GM23248 (cell line): ENCODE measurements at regions not wholly inside any gene's neighbourhood (a gene's known extent, or its start where the extent isn't known, plus 50 kb on each side); places are given as distances from the start of the nearest gene placed in this dataset.

ENCODE experiments used
- DNase-seq: peaks from one replicate; pipeline ENCODE4 v3.0.0-alpha.2; 2015
- H2AFZ ChIP-seq: fragments of 200-600 bp; sonication (generic); 2 replicates; pipeline ENCODE4 v1.6.1; 2016; ENCODE audit warnings: antibody characterized with exemption
- H3F3A ChIP-seq: fragments of 200-600 bp; sonication (generic); 2 replicates; pipeline ENCODE4 v1.6.1; 2016; ENCODE audit warnings: mild to moderate bottlenecking, antibody characterized with exemption, mixed run types; ENCODE audit not compliant: insufficient read depth
- H3K27ac ChIP-seq: fragments of 200-600 bp; sonication (generic); 2 replicates; pipeline ENCODE4 v1.5.1; 2016; ENCODE audit warnings: mild to moderate bottlenecking
- H3K27me3 ChIP-seq: fragments of 200-600 bp; sonication (generic); replicated peaks from 2 replicates; pipeline ENCODE4 v1.6.1; 2016; ENCODE audit warnings: mild to moderate bottlenecking; ENCODE audit not compliant: insufficient read depth
- H3K36me3 ChIP-seq: fragments of 200-600 bp; sonication (generic); 2 replicates; pipeline ENCODE4 v1.6.1; 2016; ENCODE audit warnings: low read depth, mild to moderate bottlenecking
- H3K4me1 ChIP-seq: fragments of 200-600 bp; sonication (generic); 2 replicates; pipeline ENCODE4 v1.6.1; 2016; ENCODE audit warnings: mild to moderate bottlenecking; ENCODE audit not compliant: insufficient read depth
- H3K4me2 ChIP-seq: fragments of 200-600 bp; sonication (generic); one replicate; pipeline ENCODE4 v1.6.1; 2016; ENCODE audit warnings: mild to moderate bottlenecking; ENCODE audit not compliant: unreplicated experiment
- H3K4me3 ChIP-seq: fragments of 200-600 bp; sonication (generic); 2 replicates; pipeline ENCODE4 v1.5.1; 2016; ENCODE audit warnings: mild to moderate bottlenecking
- H3K79me2 ChIP-seq: fragments of 200-600 bp; sonication (generic); 2 replicates; pipeline ENCODE4 v1.6.1; 2016; ENCODE audit warnings: mild to moderate bottlenecking; ENCODE audit not compliant: insufficient read depth
- H3K9ac ChIP-seq: fragments of 200-600 bp; sonication (generic); 2 replicates; pipeline ENCODE4 v1.6.1; 2016; ENCODE audit warnings: mild to moderate bottlenecking
- H3K9me2 ChIP-seq: fragments of 200-600 bp; sonication (generic); 2 replicates; pipeline ENCODE4 v1.6.1; 2016; ENCODE audit warnings: mixed run types, mild to moderate bottlenecking, moderate library complexity; ENCODE audit not compliant: insufficient read depth
- H3K9me3 ChIP-seq: fragments of 200-600 bp; sonication (generic); one replicate; pipeline ENCODE4 v1.6.1; 2017; ENCODE audit warnings: low read depth
- H4K20me1 ChIP-seq: fragments of 200-600 bp; sonication (generic); 2 replicates; pipeline ENCODE4 v1.6.0; 2016; ENCODE audit not compliant: insufficient read depth
- EZH2 ChIP-seq: fragments of 200-600 bp; sonication (generic); IDR thresholded peaks from 2 replicates; pipeline ENCODE4 v1.6.1; 2018; ENCODE audit warnings: antibody characterized with exemption, mild to moderate bottlenecking; ENCODE audit not compliant: insufficient read depth, poor library complexity, severe bottlenecking
- EZH2phosphoT487 ChIP-seq: fragments of 200-600 bp; sonication (generic); IDR thresholded peaks from 2 replicates; pipeline ENCODE4 v1.6.1; 2018; ENCODE audit warnings: antibody characterized with exemption, moderate library complexity, mild to moderate bottlenecking, low read depth; ENCODE audit not compliant: insufficient read depth
- WGBS, 2 experiments: methylation state at CpG; one replicate each; pipeline ENCODE4 v1.1.6; 2015 to 2017; ENCODE audit warnings: low lambda C conversion rate in 2 of 2, low coverage in 1 of 2; ENCODE audit errors: missing lambda C conversion rate in 2 of 2; 5-methylcytosine and 5-hydroxymethylcytosine counted together
- in situ Hi-C: fragments of 300-500 bp; cut with MboI; formaldehyde crosslinking; loops from 2 replicates; pipeline ENCODE4 v1.15.0; 2020

DNA sequence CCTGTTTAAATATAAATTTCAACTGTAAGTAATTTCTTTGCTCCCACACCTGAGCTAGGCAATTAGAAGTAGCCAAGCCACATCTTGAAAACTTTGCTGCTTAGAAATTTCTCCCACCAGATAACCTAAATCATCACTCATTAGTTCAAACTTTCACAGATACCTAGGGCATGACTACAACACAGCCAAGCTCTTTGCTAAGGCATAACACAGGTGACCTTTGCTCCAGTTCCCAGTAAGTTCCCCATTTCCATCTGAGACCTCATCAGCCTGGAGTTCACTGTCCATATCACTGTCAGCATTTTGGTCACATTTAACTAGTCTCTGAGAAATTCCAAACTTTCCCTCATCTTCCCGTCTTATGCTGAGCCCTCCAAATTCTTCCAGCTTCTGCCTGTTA is 79.8 kb upstream of the OPRM1 start:
- DNase-seq: peak; percentile 15
- H3K4me1 ChIP-seq: peaks cover 17% of the 10 kb centered on the region
- no peak overlapping the region for H3K9ac ChIP-seq
- TF ChIP-seq EZH2phosphoT487: no peak
- TF ChIP-seq EZH2: no peak
- H3F3A ChIP-seq: peaks cover 15% of the 10 kb centered on the region; the same call in 1 of the 2 replicates
- H3K36me3 ChIP-seq: no peaks in the 10 kb centered on the region
- no peaks in the 10 kb centered on the region for H3K79me2 ChIP-seq
- no peak overlapping the region for H2AFZ ChIP-seq
- no peak overlapping the region for H3K4me3 ChIP-seq
- no peaks in the 10 kb centered on the region for H3K27me3 ChIP-seq
- no peak overlapping the region for H3K4me2 ChIP-seq
- no peaks in the 10 kb centered on the region for H3K9me2 ChIP-seq
- WGBS, 2 experiments: 65 to 70% methylated on average over 1 of the region's 1 CpG
- no peaks in the 10 kb centered on the region for H3K9me3 ChIP-seq
- no peak overlapping the region for H3K27ac ChIP-seq
- no peaks in the 10 kb centered on the region for H4K20me1 ChIP-seq
- in situ Hi-C loops: no loop called here

DNA sequence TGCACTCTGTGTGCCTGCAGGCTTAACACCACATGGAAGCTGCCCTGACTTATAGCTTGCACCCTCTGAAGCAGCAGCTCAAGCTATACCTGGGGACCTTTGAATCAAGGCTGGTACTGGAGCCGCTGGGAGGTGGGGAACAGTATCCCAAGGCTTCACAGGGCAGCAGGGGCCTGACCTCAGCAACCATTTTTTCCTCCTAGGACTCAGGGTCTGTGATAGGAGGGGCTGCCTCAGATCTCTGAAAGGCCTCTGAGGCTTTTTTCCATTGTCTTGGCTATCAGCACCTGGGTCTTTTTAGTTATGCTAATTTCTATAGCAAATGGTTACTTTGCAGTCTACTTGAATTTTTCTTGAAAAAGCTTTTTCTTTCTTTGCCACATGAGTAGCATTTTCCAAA is 80.2 kb upstream of the OPRM1 start:
- Histone ChIP-seq H3F3A (peaks cover 15% of the 10 kb centered on the region; the same call in 1 of the 2 replicates), H3K79me2 (no peaks in the 10 kb centered on the region), H3K36me3 (no peaks in the 10 kb centered on the region), H2AFZ (no peak overlapping the region), H3K4me3 (no peak overlapping the region), H3K9me2 (no peaks in the 10 kb centered on the region), H3K4me1 (peaks cover 17% of the 10 kb centered on the region), H3K9me3 (no peaks in the 10 kb centered on the region), H4K20me1 (no peaks in the 10 kb centered on the region), H3K27me3 (no peaks in the 10 kb centered on the region), H3K27ac (no peak overlapping the region), H3K4me2 (no peak overlapping the region), H3K9ac (no peak overlapping the region)
- no peak for TF ChIP-seq EZH2
- TF ChIP-seq EZH2phosphoT487: no peak
- in situ Hi-C loops: no loop called here
- 53 to 77% methylated on average over 1 of the region's 1 CpG for WGBS, 2 experiments
- no peak for DNase-seq

DNA sequence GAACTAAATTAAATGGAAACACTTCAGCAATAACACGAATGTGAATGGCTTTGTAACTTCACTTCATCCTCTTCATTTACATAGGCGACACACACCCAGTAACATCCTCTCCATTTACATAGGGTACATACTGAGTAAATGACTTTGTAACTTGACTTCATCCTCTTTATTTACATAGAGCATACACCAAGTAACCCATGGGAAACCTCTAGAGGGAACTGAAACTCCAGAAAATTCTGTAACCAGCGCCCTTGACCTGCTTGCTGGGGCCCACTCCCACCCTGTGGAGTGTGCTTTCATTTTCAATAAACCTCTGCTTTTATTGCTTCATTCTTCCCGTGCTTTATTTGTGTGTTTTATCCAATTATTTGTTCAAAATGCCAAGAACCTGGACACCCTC is 81.6 kb upstream of the OPRM1 start:
- H4K20me1 ChIP-seq: no peaks in the 10 kb centered on the region
- H3K27ac ChIP-seq: no peak overlapping the region
- peaks cover 17% of the 10 kb centered on the region for H3K4me1 ChIP-seq
- no peaks in the 10 kb centered on the region for H3K27me3 ChIP-seq
- no peaks in the 10 kb centered on the region for H3K79me2 ChIP-seq
- H3K9ac ChIP-seq: no peak overlapping the region
- H2AFZ ChIP-seq: no peak overlapping the region
- H3K9me3 ChIP-seq: no peaks in the 10 kb centered on the region
- in situ Hi-C loops: no loop called here
- peaks cover 15% of the 10 kb centered on the region; the same call in 1 of the 2 replicates for H3F3A ChIP-seq
- DNase-seq: no peak
- 52 to 56% methylated on average over 4 of the region's 4 CpGs for WGBS, 2 experiments
- TF ChIP-seq EZH2phosphoT487: no peak
- TF ChIP-seq EZH2: no peak
- no peak overlapping the region for H3K4me2 ChIP-seq
- no peaks in the 10 kb centered on the region for H3K9me2 ChIP-seq
- H3K36me3 ChIP-seq: no peaks in the 10 kb centered on the region
- H3K4me3 ChIP-seq: no peak overlapping the region

DNA sequence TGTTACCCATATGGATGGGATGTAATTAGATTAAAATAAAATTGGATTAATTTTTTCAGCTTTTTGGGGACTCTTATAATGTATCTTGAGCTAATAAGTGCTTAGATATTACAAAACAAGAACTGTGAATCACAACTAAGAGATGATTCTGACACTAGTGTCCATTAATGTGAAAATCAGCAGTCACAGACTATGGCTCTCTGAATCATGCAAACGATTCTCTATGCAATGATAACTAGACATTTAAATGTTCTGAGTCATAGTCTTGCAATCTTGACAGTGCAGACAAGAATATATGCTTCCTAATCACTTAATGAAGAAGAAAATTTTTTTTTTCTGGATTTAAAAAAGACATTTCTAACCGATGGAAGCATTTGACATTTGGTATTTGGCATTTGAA is 82.2 kb upstream of the OPRM1 start:
- in situ Hi-C loops: no loop called here
- no peak overlapping the region for H3K4me3 ChIP-seq
- peak overlapping the region; percentile 24 for H3K4me2 ChIP-seq
- H3K27me3 ChIP-seq: no peaks in the 10 kb centered on the region
- peak; percentile 85 for DNase-seq
- no peaks in the 10 kb centered on the region for H3K79me2 ChIP-seq
- H3K9me3 ChIP-seq: no peaks in the 10 kb centered on the region
- no peak overlapping the region for H3K9ac ChIP-seq
- no peaks in the 10 kb centered on the region for H3K9me2 ChIP-seq
- no peak overlapping the region for H3K27ac ChIP-seq
- peaks cover 15% of the 10 kb centered on the region; the same call in 1 of the 2 replicates for H3F3A ChIP-seq
- no peak overlapping the region for H2AFZ ChIP-seq
- H3K36me3 ChIP-seq: no peaks in the 10 kb centered on the region
- no peaks in the 10 kb centered on the region for H4K20me1 ChIP-seq
- TF ChIP-seq EZH2phosphoT487: no peak
- no peak for TF ChIP-seq EZH2
- H3K4me1 ChIP-seq: peaks cover 17% of the 10 kb centered on the region
- WGBS, 2 experiments: 1 to 8% methylated on average over 2 of the region's 2 CpGs

DNA sequence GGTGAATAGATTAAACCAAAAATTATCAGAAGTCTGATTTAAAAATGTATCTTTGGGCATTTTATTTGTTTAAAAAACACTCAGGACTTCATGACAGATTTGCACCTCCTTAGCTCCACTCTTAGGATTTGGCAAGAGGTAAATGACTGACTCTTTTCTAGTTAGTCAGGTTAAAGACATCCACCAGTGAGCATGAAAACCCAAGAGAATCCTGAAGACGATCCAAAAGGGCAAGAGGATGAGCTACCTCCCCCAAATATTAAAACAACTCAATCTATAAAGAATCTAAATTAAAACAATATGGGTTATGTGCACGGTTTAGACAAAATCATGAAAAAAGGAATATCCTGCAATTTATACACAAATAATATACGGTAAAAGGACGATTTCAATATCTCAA is 89.4 kb upstream of the OPRM1 start:
- H3K4me1 ChIP-seq: peaks cover 14% of the 10 kb centered on the region
- TF ChIP-seq EZH2 (no peak), EZH2phosphoT487 (no peak)
- no peaks in the 10 kb centered on the region for H3K79me2 ChIP-seq
- no peak overlapping the region for H3K9ac ChIP-seq
- WGBS, 2 experiments: 8 to 13% methylated on average over 4 of the region's 4 CpGs
- peak overlapping the region; percentile 34 for H3K4me2 ChIP-seq
- no peaks in the 10 kb centered on the region for H3K36me3 ChIP-seq
- H3K4me3 ChIP-seq: no peak overlapping the region
- no peaks in the 10 kb centered on the region for H3K9me2 ChIP-seq
- DNase-seq: peak; percentile 70
- H3F3A ChIP-seq: peaks cover 8% of the 10 kb centered on the region
- in situ Hi-C loops: loop anchor here (25.0 kb wide), 1 partner anchor 912 kb away; no protein-coding TSS in a partner anchor
- no peak overlapping the region for H3K27ac ChIP-seq
- H3K9me3 ChIP-seq: no peaks in the 10 kb centered on the region
- no peaks in the 10 kb centered on the region for H4K20me1 ChIP-seq
- H2AFZ ChIP-seq: no peak overlapping the region
- H3K27me3 ChIP-seq: no peaks in the 10 kb centered on the region
